Muscle layer of colon (tissue), 2 donors: ENCODE measurements at regions not wholly inside any gene's neighbourhood (a gene's known extent, or its start where the extent isn't known, plus 50 kb on each side); places are given as distances from the start of the nearest gene placed in this dataset.

Experiments
- H3K27ac ChIP-seq: one replicate; pipeline ENCODE4 v1.7.0; 2013; ENCODE audit warnings: low read depth, mild to moderate bottlenecking, low read length, moderate library complexity
- H3K27me3 ChIP-seq, 2 donors: one replicate each; pipeline ENCODE4 v1.7.0; 2013; ENCODE audit warnings: low read length in 2 of 2, mild to moderate bottlenecking in 2 of 2; ENCODE audit not compliant: insufficient read depth in 2 of 2, control insufficient read depth in 1 of 2
- H3K36me3 ChIP-seq: one replicate; pipeline ENCODE4 v1.7.0; 2013; ENCODE audit warnings: mild to moderate bottlenecking, low read length; ENCODE audit not compliant: insufficient read depth
- H3K4me1 ChIP-seq: one replicate; pipeline ENCODE4 v1.7.0; 2013; ENCODE audit warnings: mild to moderate bottlenecking, low read length; ENCODE audit not compliant: insufficient read depth
- H3K4me3 ChIP-seq, 2 donors: one replicate each; pipeline ENCODE4 v1.7.0; 2013; ENCODE audit warnings: low read length in 2 of 2, low read depth in 1 of 2, mild to moderate bottlenecking in 1 of 2, moderate library complexity in 1 of 2
- H3K9ac ChIP-seq: one replicate; pipeline ENCODE4 v1.7.0; 2013; ENCODE audit warnings: low read length
- H3K9me3 ChIP-seq: one replicate; pipeline ENCODE4 v1.7.0; 2013; ENCODE audit warnings: mild to moderate bottlenecking, low read length
- donor health status: abdominal sarcoma.
- donor health status: Adenocarcinoma of cecum.

GRCh38 chr11:15453211-15453765, 338.6 kb downstream of the INSC start:
- H3K9me3 ChIP-seq = no peaks in the 10 kb centered on the region
- no peak overlapping the region for H3K9ac ChIP-seq
- no peaks in the 10 kb centered on the region for H3K27me3 ChIP-seq
- H3K4me3 ChIP-seq = no peak overlapping the region
- no peaks in the 10 kb centered on the region for H3K4me1 ChIP-seq
- H3K27ac ChIP-seq = no peak overlapping the region
- no peaks in the 10 kb centered on the region for H3K36me3 ChIP-seq

GRCh38 chr11:15468466-15468865, 353.7 kb downstream of the INSC start:
- Histone ChIP-seq H3K4me1 (no peaks in the 10 kb centered on the region), H3K9me3 (no peaks in the 10 kb centered on the region), H3K27ac (no peak overlapping the region), H3K36me3 (no peaks in the 10 kb centered on the region), H3K4me3 (no peak overlapping the region), H3K27me3 (no peaks in the 10 kb centered on the region), H3K9ac (no peak overlapping the region)

GRCh38 chr11:15471048-15471894, 356.5 kb downstream of the INSC start:
- Histone ChIP-seq H3K9me3 (no peaks in the 10 kb centered on the region), H3K9ac (no peak overlapping the region), H3K27ac (no peak overlapping the region), H3K36me3 (no peaks in the 10 kb centered on the region), H3K27me3 (no peaks in the 10 kb centered on the region), H3K4me3 (no peak overlapping the region), H3K4me1 (no peaks in the 10 kb centered on the region)

GRCh38 chr11:15471895-15472799, 357.4 kb downstream of the INSC start:
- Histone ChIP-seq H3K4me3 (no peak overlapping the region), H3K27ac (no peak overlapping the region), H3K9me3 (no peaks in the 10 kb centered on the region), H3K4me1 (no peaks in the 10 kb centered on the region), H3K36me3 (no peaks in the 10 kb centered on the region), H3K27me3 (no peaks in the 10 kb centered on the region), H3K9ac (no peak overlapping the region)

GRCh38 chr11:15473954-15474837, 359.5 kb downstream of the INSC start:
- Histone ChIP-seq H3K27ac (no peak overlapping the region), H3K4me3 (no peak overlapping the region), H3K9ac (no peak overlapping the region), H3K27me3 (no peaks in the 10 kb centered on the region), H3K9me3 (no peaks in the 10 kb centered on the region), H3K4me1 (no peaks in the 10 kb centered on the region), H3K36me3 (no peaks in the 10 kb centered on the region)

GRCh38 chr11:15476371-15476917, 361.7 kb downstream of the INSC start:
- Histone ChIP-seq H3K4me1 (no peaks in the 10 kb centered on the region), H3K36me3 (no peaks in the 10 kb centered on the region), H3K4me3 (no peak overlapping the region), H3K9ac (no peak overlapping the region), H3K27ac (no peak overlapping the region), H3K9me3 (no peaks in the 10 kb centered on the region), H3K27me3 (no peaks in the 10 kb centered on the region)

GRCh38 chr11:15481871-15482270, 367.1 kb downstream of the INSC start:
- Histone ChIP-seq H3K4me1 (no peaks in the 10 kb centered on the region), H3K27me3 (no peaks in the 10 kb centered on the region), H3K9ac (no peak overlapping the region), H3K27ac (no peak overlapping the region), H3K4me3 (no peak overlapping the region), H3K9me3 (no peaks in the 10 kb centered on the region), H3K36me3 (no peaks in the 10 kb centered on the region)

GRCh38 chr11:15483205-15483604, 368.5 kb downstream of the INSC start:
- Histone ChIP-seq H3K4me1 (no peaks in the 10 kb centered on the region), H3K27ac (no peak overlapping the region), H3K36me3 (no peaks in the 10 kb centered on the region), H3K9ac (no peak overlapping the region), H3K27me3 (no peaks in the 10 kb centered on the region), H3K9me3 (no peaks in the 10 kb centered on the region), H3K4me3 (no peak overlapping the region)

GRCh38 chr11:15484398-15484797, 369.7 kb downstream of the INSC start:
- H3K9me3 ChIP-seq = no peaks in the 10 kb centered on the region
- no peaks in the 10 kb centered on the region for H3K27me3 ChIP-seq
- H3K4me1 ChIP-seq = no peaks in the 10 kb centered on the region
- no peak overlapping the region for H3K27ac ChIP-seq
- no peaks in the 10 kb centered on the region for H3K36me3 ChIP-seq
- no peak overlapping the region for H3K9ac ChIP-seq
- H3K4me3 ChIP-seq = no peak overlapping the region

GRCh38 chr11:15485432-15485831, 370.7 kb downstream of the INSC start:
- Histone ChIP-seq H3K36me3 (no peaks in the 10 kb centered on the region), H3K27me3 (no peaks in the 10 kb centered on the region), H3K4me3 (no peak overlapping the region), H3K4me1 (no peaks in the 10 kb centered on the region), H3K9ac (no peak overlapping the region), H3K9me3 (no peaks in the 10 kb centered on the region), H3K27ac (no peak overlapping the region)
